GM18520 (cell line): ENCODE measurements at regions not wholly inside any gene's neighbourhood (a gene's known extent, or its start where the extent isn't known, plus 50 kb on each side); places are given as distances from the start of the nearest gene placed in this dataset.
"Not testable (repeated sequence)": the region's sequence is repeated elsewhere in the genome, so short reads cannot be mapped to it uniquely, and the experiment has no call there.

Experiments
- ATAC-seq: cut with Tn5 transposase; IDR thresholded peaks from one replicate; pipeline ENCODE4 v1.9.1; 2021; ENCODE audit not compliant: unreplicated experiment

DNA sequence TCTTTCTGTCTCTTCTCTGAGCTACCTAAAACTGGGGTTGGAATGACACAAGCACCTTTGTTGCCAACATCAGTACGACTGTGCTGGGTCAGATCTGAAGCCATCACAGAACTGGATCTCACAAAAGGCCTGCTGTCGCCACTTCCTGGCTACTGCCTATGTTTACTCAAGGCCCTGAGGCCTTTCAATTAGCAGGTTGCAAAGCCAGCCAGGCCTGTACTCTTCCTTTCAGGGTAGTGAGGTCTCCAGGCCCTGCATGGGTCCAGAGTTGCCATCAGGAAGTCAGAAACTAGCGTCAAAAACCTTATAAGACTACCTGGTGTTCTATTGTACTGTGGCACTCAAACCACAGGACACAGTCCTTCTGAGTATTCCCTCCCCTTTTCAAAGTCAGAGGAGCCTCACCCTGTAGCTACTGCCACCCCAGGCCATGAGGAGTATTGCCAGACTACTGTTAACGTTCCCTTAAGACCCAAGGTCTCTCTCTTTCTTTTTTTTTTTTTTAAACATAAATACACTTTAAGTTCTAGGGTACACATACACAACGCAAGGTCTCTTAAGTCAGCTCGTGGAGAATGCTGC lies 937.4 kb upstream of the GJE1 start:
- no peak for ATAC-seq

DNA sequence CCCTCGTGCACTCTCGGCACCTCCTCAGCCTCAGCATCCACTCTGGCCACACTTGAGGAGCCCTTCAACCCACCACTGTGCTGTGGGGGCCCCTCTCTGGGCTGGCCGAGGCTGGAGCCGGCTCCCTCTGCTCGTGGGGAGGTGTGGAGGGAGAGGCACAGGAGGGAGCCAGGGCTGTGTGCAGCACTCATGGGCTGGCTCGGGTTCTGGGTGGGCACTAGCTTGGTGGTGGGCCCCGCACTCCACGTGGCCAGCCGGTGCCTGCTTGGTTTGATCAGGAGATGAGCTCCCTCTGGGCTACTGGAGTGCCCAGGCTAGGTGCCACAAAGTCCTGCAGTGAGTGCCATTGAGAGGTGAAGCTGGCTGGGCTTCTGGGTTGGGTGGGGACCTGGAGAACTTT lies 949.4 kb upstream of the GJE1 start:
- ATAC-seq: no peak

DNA sequence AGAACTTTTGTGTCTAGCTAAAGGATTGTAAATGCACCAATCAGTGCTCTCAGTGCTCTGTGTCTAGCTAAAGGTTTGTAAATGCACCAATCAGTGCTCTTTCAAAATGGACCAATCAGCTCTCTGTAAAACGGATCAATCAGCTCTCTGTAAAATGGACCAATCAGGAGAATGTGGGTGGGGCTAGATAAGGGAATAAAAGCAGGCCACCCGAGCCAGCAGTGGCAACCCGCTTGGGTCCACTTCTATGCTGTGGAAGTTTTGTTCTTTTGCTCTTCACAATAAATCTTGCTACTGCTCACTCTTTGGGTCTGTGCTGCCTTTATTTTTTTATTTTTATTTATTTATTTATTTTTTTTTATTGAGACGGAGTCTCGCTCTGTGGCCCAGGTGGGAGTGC lies 957.3 kb upstream of the GJE1 start:
- not testable (repeated sequence) for ATAC-seq

DNA sequence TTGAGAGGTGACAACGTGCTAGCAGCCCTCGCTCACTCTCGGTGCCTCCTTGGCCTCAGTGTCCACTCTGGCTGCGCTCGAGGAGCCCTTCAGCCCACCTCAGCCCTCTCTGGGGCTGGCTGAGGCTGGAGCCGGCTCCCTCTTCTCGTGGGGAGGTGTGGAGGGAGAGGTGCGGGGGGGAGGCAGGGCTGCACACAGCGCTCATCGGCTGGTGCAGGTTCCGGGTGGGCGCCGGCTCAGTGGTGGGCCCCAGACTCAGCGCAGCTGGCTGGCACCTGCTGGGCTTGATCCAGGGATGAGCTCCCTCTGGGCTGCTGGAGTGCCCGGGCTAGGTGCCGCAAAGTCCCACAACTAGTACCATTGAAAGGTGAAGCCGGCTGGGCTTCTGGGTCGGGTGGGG lies 957.8 kb upstream of the GJE1 start:
- no peak for ATAC-seq

DNA sequence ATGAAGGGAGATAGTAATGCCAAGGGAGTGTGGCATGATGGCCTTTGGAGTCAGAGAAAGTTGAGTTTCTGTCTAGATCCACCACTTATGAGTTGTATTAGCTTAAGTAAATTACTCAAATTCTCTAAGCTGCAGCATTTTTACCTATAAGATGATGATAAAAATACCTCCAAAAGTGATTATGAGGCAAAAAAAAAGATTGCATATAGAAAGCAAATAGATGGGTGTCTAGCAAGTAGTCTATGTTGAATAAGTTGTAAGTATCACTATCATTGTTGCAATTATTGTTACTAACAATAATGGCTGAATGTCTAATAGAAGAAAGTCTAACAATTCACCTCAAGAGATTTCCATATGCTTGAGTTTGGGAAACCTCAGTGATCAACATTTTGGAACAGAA lies 959.2 kb upstream of the GJE1 start:
- no peak for ATAC-seq

DNA sequence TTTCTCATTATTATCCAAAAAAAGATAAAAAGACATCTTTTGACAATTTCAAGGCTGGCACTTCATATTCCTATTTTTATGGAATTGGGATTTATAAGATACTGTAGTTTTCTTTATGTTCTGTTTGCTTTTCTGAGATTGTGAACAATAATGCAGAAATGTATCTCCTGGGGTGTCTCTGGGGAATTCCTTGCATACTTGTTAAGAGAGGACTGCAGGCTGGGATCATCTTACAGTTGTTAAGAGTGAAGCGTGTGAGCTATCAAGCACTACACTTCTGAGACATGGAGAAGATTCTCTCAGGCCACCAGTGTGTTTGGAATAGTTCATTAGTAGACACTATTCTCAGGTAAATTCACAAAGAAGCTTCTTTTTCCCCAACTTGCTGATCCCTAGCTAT lies 963.3 kb upstream of the GJE1 start:
- ATAC-seq: no peak

DNA sequence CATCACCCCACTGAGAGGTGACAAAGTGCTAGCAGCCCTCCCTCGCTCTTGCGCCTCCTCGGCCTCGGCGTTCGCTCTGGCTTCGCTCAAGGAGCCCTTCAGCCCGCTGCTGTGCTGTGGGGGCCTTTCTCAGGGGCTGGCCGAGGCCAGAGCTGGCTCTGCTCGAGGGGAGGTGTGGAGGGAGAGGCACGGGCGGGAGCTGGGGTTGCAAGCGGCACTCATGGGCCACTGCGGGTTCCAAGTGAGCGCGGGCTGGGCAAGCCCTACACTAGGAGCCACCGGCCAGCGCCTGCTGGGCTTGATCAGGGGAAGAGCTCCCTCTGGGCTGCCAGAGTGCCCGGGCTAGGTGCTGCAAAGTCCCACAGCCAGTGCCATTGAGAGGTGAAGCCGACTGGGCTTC lies 964.8 kb upstream of the GJE1 start:
- no peak for ATAC-seq

DNA sequence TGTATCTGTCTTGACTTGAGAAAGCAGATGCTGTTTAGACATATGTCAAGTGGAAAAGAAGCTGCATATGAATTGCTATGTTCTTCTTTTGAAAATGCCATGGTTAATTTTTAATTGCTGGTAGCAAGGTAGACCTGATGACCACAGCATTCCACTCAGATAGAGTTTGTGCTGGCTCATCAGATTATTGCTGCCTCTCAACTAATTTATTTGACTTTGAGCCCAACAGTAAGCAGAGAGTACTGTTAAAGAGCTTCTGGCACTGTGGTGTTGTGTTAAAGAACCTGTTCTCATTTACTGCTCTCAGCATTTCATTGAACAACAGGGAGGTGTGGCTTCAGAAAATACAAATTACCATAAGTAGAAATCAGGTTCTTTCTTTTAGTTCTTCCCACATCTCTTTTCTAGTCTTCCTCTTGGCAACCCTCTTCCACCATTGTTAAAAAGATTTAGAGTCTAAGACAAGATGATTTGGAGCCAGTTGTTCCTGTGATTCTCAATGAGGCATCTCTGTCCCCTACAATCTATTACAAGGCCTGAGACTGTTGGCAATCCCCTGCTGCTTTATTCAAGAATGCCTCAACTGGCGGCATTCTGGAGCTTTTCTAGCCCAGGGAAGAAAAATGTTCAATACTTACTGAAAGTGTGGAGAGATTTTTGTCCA lies 967.6 kb upstream of the GJE1 start:
- no peak for ATAC-seq

DNA sequence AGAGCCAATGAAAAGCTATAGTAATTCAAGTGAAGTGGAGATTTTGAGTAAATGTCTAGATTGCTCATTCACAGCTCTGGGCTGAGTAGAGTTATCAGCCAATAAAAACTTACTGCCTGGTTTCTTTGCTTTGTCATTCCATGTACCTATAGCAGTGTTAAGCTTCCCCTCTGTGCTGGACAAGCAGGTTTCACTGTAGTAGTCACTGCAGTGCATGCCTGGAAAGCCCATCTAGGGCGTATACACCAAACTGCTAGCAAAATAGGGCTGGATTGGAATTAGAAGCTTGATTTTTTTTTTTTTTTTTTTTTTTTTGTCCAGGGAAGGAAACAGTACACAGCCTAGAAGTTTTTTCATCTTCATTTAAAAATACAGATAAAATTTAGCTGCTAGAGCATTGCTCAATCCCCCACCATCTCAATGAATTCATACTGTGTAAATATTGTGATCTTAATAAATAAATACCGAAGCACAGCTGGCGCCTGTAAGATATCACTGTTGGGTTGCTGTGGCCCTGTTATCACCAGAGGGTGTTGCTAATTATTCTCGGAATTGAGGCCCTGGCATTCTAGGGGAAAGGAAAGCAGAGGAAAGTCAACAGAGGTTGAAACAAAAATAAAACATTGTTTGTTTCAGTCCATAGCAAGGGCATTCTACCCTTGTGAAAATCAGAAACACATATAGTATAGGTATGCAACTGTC lies 968.5 kb upstream of the GJE1 start:
- ATAC-seq: no peak

DNA sequence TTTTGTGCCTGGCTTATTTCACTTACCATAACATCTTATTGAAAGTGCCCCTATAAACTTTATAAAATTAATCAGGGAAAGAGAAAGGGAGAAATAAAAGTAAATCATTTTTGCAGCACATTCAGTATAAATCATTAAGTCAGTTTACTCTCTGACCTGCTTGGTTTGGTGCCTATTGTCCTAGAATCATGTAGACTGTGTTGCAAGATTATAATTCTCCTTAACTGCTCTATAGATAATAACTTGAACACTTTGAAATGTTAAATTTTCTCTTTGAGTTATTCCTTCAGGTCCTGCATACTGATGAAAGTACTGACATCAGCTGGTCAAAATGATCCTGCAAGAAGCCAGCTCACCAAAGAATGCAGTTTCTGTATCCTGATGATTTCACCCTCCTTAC lies 969.6 kb upstream of the GJE1 start:
- no peak for ATAC-seq

DNA sequence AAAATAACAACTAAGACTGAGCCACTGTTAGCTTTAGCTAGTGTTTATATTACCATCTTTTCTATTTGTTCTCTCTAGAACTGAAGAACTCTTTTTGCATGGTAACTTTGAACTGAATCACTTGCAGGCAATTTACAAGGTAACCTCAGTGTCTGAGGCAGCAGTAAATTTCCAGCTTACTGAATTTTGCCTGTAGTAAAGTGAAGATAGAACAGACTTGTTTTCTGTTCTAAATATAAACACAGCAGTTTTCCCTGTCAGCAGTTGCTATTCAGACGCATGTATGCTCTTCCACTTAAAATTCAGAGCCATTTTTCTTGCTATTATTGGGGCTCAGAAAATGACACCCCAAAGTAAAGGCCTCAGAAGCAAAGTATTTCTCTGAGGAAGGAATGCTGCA lies 974.0 kb upstream of the GJE1 start:
- no peak for ATAC-seq

DNA sequence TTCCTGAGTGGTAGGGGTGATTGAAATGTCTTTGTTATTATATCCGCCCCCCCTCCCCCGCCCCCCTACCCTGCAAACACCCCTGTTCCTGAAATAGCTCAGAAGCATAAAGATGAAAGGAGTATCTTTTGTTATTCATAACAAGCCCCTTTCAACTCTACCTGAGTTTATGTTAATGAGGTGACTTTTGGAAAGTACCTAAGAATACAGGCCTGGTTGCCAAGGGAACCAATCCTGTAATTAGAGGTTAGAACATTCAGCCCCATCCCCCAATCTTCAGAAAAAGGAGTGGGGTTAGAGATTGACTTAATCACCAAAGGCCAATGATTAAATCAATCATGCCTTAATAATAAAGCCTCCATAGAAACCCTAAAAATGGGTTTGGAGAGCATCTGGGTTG lies 979.2 kb upstream of the GJE1 start:
- ATAC-seq: peak; percentile 52

DNA sequence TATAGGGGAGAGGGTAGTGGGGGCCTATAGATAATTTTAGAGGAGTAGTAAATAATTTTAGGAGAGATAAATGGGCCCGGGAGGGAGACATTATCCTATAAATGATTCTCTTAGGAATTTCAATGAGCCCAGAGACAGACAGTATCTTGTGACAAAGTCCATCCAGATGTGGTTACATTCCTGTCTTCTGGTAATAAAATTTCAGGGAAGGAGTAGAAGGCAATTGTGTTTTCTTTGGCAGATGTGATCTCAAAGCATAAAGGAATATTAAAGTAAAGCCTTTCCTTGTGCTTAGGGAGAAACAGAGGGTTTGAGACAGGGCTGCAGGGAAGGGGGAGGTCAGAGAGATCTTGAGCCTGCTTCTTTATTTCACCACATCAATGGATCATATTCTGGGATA lies 979.8 kb upstream of the GJE1 start:
- ATAC-seq: no peak

DNA sequence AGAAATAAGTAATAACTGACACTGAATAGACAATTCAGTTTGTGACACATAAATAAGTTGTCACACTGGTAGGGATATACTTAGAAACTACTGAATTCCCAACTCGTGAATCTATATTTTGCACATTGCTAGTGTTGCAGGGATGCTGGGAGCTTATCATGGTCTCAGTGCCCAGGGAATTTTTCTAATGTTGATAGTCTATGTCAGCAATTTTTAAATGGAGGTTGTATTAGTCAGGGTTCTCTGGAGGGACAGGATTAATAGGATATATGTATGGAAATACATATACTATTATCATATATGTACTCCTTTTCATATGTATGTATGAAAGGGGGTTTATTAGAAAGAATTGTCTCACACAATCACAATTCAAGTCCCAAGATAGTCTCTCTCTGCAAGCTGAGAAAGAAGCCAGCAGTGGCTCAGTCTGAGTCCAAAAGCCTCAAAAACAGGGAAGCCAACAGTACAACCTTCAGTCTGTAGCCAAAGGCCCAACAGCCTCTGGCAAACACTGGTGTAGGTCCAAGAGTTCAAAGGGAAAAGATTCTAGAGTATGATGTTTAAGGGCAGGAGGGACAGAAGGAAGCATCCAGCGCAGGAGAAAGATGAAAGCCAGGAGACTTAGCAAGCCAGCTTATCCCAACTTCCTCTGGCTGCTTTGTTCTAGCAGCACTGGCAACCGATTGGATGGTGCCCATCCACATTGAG lies 980.9 kb upstream of the GJE1 start:
- ATAC-seq: no peak

DNA sequence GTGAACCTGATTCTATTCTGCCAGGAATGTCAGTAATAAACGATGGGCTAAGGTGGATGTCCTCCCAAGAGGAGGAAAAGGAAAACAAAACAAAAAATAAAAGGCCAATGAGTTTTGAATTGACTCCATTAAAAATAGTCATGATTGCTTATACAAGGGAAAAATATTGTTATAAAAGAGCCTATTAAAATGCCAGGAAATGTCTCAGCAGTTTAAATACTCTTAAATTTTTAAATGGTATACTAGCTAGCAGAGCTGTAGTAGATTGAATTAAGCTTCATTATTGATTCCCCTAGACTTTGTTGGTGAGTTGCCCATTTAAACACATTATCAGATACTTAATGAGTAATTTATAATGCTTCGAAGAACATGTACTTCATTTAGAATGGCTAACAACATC lies 990.9 kb upstream of the GJE1 start:
- ATAC-seq: no peak

DNA sequence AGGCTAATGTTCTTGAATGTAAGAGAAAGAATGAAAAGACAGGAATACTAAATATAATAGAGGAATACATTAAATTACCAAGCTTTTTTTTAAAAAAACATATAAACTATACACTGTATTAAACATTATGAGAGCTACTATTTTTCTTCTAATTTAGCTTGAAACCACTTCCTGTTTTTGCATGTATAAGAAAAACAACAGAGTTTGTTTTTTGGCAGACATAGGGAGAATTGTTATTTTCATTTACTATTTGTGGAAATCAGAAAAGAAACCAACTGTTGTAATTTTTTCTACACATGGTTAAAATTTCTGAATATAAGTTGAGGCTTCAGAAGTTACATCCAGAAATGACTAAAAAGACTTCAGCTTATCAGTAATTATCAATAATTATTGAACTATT lies 991.8 kb upstream of the GJE1 start:
- ATAC-seq: no peak

DNA sequence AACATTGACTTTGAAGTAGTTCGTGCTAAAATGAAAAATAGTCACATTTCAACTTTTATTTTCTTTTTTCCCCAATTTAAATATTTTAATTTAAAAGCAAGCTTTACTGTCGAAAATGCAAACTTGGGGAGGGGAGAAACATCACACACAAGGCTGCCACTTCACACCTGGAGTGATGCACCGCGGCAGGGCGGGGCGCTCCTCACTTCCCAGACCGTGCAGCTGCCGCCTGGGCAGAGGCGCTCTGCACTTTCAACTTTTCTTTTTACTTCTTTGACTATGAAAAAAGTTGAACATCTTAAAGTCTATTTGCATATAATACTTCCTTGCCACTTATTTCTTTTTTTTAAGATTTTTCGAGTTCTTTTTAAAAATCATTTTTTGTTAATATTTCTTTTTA lies 993.3 kb upstream of the GJE1 start:
- ATAC-seq: no peak

DNA sequence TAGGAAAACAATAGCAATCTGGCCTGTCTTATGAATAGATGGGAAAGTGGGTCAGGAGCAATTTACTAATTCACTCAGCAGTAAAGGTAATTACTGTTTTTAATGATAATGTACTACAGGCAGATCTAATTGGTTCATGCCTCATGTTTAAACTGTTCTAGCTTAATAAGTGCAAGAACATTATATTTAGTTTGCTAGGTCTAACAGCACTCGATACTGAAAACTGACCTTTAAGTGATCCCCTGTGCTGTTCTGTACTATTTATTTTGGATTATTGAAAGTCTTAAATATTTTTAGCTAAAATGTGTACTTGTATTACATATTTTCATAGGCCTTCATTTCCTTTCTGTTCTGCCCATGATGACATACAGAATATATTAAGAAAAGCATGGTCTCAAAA lies 998.0 kb upstream of the GJE1 start:
- ATAC-seq: no peak

DNA sequence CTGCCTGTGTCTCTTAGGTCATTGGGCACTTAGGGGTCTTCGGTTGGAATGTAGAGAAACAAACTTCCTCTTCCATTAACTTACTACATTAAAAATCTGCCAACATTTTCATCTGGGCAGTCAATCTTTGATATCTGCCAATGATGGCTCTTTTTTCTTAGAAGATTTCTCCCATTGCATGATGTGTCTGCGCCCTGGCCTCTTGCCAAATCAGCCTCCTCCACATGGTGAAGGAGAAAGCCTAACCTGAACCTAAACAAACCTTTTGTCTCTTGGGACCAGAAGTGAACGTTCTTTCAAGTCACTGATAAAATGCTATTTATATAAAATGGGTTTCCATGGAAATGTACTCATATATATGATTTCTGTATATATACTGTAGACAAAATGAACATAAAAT lies 998.9 kb upstream of the GJE1 start:
- no peak for ATAC-seq

DNA sequence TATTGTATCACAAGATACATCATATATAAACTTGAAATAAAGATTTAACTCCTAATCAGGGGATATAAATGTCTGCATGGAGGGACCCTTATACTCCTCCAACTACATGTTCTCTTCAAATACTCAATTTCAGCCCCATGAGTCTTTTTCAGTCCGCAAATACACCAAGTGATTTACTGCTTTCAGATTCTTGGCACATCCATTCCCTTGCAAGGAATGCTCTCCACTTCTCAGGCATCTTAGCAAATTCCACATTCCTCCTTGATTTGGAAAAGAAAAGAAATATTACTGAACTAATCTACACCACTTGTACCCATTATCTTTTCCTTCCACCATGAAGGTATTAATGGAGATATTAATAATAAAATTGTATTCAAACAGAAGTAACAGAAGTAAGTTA lies 999.4 kb upstream of the GJE1 start:
- no peak for ATAC-seq

DNA sequence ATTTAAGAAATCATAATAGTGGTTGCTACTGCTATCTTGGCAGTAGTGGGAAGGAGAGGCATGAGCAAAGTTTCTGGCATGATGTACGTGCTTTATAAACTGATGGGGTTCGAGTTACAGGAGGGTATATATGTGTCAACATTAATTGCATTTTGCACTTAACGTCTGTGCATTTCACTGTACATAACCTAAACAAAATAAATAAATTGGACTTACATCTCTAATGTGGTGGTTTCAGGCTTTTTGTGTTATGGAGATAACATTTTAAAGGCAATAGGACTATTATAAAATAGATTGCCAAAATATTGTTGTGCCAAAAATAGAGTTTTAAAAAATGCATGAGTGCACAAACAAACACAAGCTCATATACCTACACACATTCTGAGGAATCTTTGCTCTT lies 1001.1 kb upstream of the GJE1 start:
- no peak for ATAC-seq

DNA sequence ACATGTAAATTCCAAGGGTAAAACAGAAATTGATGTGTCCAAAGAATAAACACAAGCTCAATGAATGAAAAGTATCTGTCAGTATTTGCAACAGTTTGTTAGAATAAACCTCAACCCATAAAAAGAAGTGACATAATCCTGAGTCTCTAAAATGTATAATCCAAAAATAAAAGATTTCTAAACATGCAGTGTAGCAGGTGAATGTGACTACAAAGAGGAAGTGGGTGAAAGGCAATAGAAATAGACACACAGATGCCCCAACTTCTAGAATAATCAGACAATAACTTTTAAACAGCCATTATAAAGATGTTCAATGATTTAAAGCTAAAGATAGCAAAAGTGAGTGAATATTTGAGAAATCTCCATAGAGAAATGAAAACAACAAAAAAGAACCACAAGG lies 1009.2 kb upstream of the GJE1 start:
- no peak for ATAC-seq
